ENCODE measurements at regions not wholly inside any gene's neighbourhood (a gene's known extent, or its start where the extent isn't known, plus 50 kb on each side); places are given as distances from the start of the nearest gene placed in this dataset.

DNA sequence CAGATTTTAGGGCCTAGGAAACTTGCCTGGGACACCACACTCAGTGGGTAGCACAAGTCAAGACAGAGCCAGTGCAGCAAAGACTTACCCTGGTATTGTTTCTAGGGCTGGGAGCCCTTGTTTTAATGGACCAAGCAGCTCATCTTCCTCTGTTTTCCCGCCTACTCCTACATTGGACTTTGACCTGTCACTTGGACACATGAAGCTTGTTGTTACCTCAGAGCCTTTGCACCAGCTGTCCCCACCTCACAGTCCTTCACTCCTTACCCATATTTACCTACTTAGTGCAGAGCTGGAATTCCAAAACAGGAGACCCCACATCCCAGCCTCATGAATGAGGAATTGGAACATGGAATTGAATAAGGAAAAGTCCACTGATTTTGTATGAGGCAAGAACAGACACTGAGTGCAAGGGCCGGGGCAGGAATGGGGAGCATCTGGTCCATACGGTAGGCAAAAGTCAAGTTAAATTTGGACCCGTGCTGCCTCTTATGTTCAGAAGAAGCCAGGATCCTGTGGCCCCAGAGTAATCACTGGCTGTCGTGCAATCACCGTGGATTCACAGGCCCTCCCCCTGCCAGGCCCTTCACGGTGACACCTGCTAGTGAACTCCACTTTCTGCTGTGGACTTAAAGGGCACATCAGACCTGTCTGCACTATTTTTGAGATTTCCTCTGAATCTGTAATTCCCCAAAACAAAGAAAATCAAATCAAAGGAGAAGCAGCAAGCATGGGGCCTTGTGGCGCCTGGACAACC is 236.9 kb upstream of the PMEPA1 start:
- H3K4me1 ChIP-seq (ENCODE audit: control insufficient read depth, insufficient read depth, low read length) = no peaks in the 10 kb centered on the region
- no TSS peak for BruUV-seq (replicated peaks)
- no peak overlapping the region for H3K4me3 ChIP-seq
- H3K9me3 ChIP-seq (replicated peaks; ENCODE audit: control insufficient read depth, insufficient read depth, low read length) = no peaks in the 10 kb centered on the region
- RAD21 ChIA-PET (ENCODE audit: unreplicated experiment) = no interaction called here
- FAIRE-seq = no peak
- POLR2A ChIA-PET = no interaction called here
- no peaks in the 10 kb centered on the region for H3K27me3 ChIP-seq (replicated peaks in 1 of 2; ENCODE audit: control insufficient read depth in 2 of 2, insufficient read depth in 2 of 2, low read length in 1 of 2)
- CTCF ChIA-PET = no interaction called here
- no peak for DNase-seq (ENCODE audit: low read depth, low spot score)
- WGBS (ENCODE audit: insufficient coverage, insufficient replicate concordance, low lambda C conversion rate, missing lambda C conversion rate) = 23% methylated on average over 8 of the region's 8 CpGs
- intact Hi-C loops (cut with micrococcal nuclease; ENCODE audit: unreplicated experiment) (no loop called here), in situ Hi-C loops (cut with MboI) (no loop called here)
- ATAC-seq = no peak
- no peaks in the 10 kb centered on the region for H3K79me2 ChIP-seq (ENCODE audit: control insufficient read depth, insufficient read depth, low read length)
- SMC1A ChIA-PET (ENCODE audit: uncharacterized antibody, unreplicated experiment) = no interaction called here
- no peaks in the 10 kb centered on the region for H4K20me1 ChIP-seq (ENCODE audit: control insufficient read depth, insufficient read depth)
- TF ChIP-seq PML (IDR thresholded peaks at IDR 0.05; ENCODE audit: low read length) = no peak
- no peak for TF ChIP-seq STAT1 (conservative IDR thresholded peaks at IDR 0.05)
- no peaks in the 10 kb centered on the region for H3K36me3 ChIP-seq (ENCODE audit: control insufficient read depth in 2 of 2, insufficient read depth in 2 of 2, low read length in 1 of 2)
- H2AFZ ChIP-seq (ENCODE audit: control insufficient read depth, low read depth, low read length) = no peak overlapping the region
- no peak overlapping the region for H3K4me2 ChIP-seq (ENCODE audit: control insufficient read depth, insufficient read depth)
- no peak overlapping the region for H3K9ac ChIP-seq (ENCODE audit: control insufficient read depth, insufficient read depth, low read length)
- H3K27ac ChIP-seq (ENCODE audit: control insufficient read depth, insufficient read depth) = no peak overlapping the region

DNA sequence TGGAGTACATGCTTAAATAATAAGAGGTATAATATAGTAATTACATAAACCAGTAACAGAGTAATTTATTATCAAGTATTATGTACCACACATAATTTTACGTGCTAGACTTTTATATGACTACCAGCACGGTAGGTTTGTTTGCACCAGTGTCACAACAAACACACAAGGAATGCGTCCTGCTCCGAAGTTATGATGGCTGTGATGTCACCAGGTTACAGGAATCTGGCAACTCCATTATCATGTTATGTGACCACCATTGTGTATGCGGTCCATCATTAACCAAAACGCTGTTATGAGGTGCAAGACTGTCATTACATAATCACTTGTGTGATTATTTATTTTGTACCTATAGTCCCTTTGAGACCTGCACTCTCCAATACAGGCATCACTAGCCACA is 235.2 kb upstream of the PMEPA1 start:
- no TSS peak for BruUV-seq (replicated peaks)
- Histone ChIP-seq H3K27ac (ENCODE audit: control insufficient read depth, insufficient read depth) (no peak overlapping the region), H3K79me2 (ENCODE audit: control insufficient read depth, insufficient read depth, low read length) (no peaks in the 10 kb centered on the region), H4K20me1 (ENCODE audit: control insufficient read depth, insufficient read depth) (no peaks in the 10 kb centered on the region), H3K4me2 (ENCODE audit: control insufficient read depth, insufficient read depth) (no peak overlapping the region), H3K27me3 (replicated peaks in 1 of 2; ENCODE audit: control insufficient read depth in 2 of 2, insufficient read depth in 2 of 2, low read length in 1 of 2) (no peaks in the 10 kb centered on the region), H3K36me3 (ENCODE audit: control insufficient read depth in 2 of 2, insufficient read depth in 2 of 2, low read length in 1 of 2) (no peaks in the 10 kb centered on the region), H3K9me3 (replicated peaks; ENCODE audit: control insufficient read depth, insufficient read depth, low read length) (no peaks in the 10 kb centered on the region), H3K4me1 (ENCODE audit: control insufficient read depth, insufficient read depth, low read length) (no peaks in the 10 kb centered on the region), H3K9ac (ENCODE audit: control insufficient read depth, insufficient read depth, low read length) (no peak overlapping the region), H2AFZ (ENCODE audit: control insufficient read depth, low read depth, low read length) (no peak overlapping the region), H3K4me3 (no peak overlapping the region)
- in situ Hi-C loops (cut with MboI) (no loop called here), intact Hi-C loops (cut with micrococcal nuclease; ENCODE audit: unreplicated experiment) (no loop called here)
- ATAC-seq (no peak), FAIRE-seq (no peak), DNase-seq (ENCODE audit: low read depth, low spot score) (no peak)
- 25% methylated on average over 6 of the region's 6 CpGs for WGBS (ENCODE audit: insufficient coverage, insufficient replicate concordance, low lambda C conversion rate, missing lambda C conversion rate)
- ChIA-PET CTCF (no interaction called here), POLR2A (no interaction called here), RAD21 (ENCODE audit: unreplicated experiment) (no interaction called here), SMC1A (ENCODE audit: uncharacterized antibody, unreplicated experiment) (no interaction called here)
- no peak for TF ChIP-seq TAF1 (IDR thresholded peaks at IDR 0.05; ENCODE audit: borderline replicate concordance, low read depth, low read length)
- TF ChIP-seq MXI1 (IDR thresholded peaks at IDR 0.05; ENCODE audit: low read depth, low read length) = no peak
- TF ChIP-seq BHLHE40 (IDR thresholded peaks at IDR 0.05; ENCODE audit: borderline replicate concordance in 1 of 2, low read depth in 2 of 2, low read length in 1 of 2) = no peak
- no peak for TF ChIP-seq NRF1 (conservative IDR thresholded peaks at IDR 0.05; ENCODE audit: low read depth, low read length)
- TF ChIP-seq KLF5 (IDR thresholded peaks at IDR 0.05; ENCODE audit: partially characterized antibody) = no peak
- no peak for TF ChIP-seq ZZZ3 (IDR thresholded peaks at IDR 0.05; ENCODE audit: control insufficient read depth, insufficient read length, low read depth)
- no peak for TF ChIP-seq CBFB (IDR thresholded peaks at IDR 0.05; ENCODE audit: low read depth)
- TF ChIP-seq RAD51 (IDR thresholded peaks at IDR 0.05) = no peak
- no peak for TF ChIP-seq NR2F1 (conservative IDR thresholded peaks at IDR 0.05)
- TF ChIP-seq JUND (IDR thresholded peaks at IDR 0.05; ENCODE audit: low read depth, low read length) = no peak
- TF ChIP-seq CEBPB (IDR thresholded peaks at IDR 0.05; ENCODE audit: borderline replicate concordance in 1 of 2, low read depth in 2 of 2, low read length in 2 of 2) = no peak
- TF ChIP-seq, protein P1, sequence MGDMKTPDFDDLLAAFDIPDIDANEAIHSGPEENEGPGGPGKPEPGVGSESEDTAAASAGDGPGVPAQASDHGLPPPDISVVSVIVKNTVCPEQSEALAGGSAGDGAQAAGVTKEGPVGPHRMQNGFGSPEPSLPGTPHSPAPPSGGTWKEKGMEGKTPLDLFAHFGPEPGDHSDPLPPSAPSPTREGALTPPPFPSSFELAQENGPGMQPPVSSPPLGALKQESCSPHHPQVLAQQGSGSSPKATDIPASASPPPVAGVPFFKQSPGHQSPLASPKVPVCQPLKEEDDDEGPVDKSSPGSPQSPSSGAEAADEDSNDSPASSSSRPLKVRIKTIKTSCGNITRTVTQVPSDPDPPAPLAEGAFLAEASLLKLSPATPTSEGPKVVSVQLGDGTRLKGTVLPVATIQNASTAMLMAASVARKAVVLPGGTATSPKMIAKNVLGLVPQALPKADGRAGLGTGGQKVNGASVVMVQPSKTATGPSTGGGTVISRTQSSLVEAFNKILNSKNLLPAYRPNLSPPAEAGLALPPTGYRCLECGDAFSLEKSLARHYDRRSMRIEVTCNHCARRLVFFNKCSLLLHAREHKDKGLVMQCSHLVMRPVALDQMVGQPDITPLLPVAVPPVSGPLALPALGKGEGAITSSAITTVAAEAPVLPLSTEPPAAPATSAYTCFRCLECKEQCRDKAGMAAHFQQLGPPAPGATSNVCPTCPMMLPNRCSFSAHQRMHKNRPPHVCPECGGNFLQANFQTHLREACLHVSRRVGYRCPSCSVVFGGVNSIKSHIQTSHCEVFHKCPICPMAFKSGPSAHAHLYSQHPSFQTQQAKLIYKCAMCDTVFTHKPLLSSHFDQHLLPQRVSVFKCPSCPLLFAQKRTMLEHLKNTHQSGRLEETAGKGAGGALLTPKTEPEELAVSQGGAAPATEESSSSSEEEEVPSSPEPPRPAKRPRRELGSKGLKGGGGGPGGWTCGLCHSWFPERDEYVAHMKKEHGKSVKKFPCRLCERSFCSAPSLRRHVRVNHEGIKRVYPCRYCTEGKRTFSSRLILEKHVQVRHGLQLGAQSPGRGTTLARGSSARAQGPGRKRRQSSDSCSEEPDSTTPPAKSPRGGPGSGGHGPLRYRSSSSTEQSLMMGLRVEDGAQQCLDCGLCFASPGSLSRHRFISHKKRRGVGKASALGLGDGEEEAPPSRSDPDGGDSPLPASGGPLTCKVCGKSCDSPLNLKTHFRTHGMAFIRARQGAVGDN (IDR thresholded peaks at IDR 0.05) = no peak

Measured in GM12878 (cell line).